GM18870 (cell line): ENCODE measurements at regions not wholly inside any gene's neighbourhood (a gene's known extent, or its start where the extent isn't known, plus 50 kb on each side); places are given as distances from the start of the nearest gene placed in this dataset.
"Not testable (repeated sequence)": the region's sequence is repeated elsewhere in the genome, so short reads cannot be mapped to it uniquely, and the experiment has no call there.

ENCODE experiments used
- ATAC-seq: cut with Tn5 transposase; IDR thresholded peaks from one replicate; pipeline ENCODE4 v1.9.1; 2021; ENCODE audit warnings: moderate library complexity; ENCODE audit not compliant: unreplicated experiment

- ATAC-seq = not testable (repeated sequence)
Observed at GRCh38 chrX:82727436-82727835, 780.7 kb upstream of the POU3F4 start.

GRCh38 chrX:82732861-82733260 lies 775.2 kb upstream of the POU3F4 start:
- ATAC-seq = no peak

- peak; percentile 88 for ATAC-seq
Observed at GRCh38 chrX:82734140-82734539, 774.0 kb upstream of the POU3F4 start.

DNA sequence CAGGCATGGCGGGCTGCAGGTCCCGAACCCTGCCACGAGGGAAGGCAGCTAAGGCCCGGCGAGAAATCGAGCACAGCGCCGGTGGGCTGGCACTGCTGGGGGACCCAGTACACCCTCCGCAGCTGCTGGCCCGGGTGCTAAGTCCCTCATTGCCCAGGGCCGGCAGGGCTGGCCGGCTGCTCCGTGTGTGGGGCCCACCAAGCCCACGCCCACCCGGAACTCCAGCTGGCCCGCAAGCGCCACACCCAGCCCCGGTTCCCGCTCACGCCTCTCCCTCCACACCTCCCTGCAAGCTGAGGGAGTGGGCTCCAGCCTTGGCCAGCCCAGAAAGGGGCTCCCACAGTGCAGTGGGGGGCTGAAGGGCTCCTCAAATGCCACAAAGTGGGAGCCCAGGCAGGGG lies 769.8 kb upstream of the POU3F4 start:
- not testable (repeated sequence) for ATAC-seq

DNA sequence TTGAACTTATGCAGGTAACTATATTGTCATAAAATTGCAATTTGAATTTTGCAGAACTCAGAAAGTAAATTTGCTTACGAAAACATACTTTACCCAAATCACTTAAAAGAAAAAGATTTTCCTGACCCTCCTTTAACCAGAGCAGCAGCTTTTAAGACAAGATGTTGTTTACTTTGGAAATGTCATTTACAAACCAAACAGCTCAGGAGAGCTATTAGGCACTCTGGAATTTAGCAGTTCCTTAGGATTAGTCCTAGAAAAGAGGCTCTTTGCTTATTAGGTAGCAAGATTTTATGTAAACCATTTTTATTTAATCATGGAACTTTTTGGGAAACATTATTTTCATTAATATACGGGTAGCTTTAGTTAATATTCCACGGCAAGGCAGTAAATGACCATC lies 765.7 kb upstream of the POU3F4 start:
- no peak for ATAC-seq

DNA sequence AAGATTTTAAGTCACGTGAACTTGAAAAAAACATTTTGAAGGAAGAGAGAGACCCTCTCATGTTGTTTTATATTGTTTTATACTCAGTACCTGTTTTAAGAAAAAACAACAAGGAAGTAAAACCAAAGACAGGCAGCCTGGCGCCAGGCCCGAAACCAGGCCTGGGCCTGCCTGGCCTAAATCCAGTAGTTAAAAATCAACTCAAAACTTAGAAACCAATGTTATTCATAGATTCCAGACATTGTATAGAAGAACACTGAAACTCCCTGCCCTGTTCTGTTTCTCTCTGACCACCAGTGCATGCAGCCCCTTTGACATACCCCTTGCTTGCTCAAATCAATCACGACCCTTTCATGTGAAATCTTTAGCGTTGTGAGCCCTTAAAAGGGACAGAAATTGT lies 762.4 kb upstream of the POU3F4 start:
- not testable (repeated sequence) for ATAC-seq

DNA sequence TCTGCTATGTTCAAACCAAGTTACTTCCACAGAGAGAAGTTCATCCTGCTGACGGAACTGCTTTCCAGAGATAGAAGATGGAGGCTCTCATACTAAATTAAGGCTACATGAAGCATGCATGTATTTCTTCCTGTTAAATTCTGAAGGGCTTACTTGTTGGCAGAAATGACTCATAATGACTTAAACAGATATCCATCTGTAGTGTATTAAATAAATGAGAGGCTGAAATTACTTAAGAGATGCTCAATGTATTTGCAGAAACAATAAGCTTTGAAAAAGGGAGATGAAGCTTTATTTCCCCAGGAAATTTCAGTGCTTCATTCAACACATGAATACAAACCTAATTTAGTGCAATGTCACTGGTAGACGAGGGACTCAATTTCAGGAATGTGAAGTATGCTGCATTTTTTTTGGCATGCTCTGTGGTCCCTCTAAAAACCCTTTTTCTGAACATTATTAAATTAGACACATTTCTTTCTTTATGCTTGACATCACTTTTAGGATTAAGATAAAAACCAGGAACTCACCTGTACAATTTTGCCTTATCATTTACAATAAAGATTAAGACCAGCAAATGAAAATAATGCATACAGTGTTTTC lies 759.1 kb upstream of the POU3F4 start:
- no peak for ATAC-seq

- ATAC-seq = no peak
Observed at GRCh38 chrX:82756272-82756671, 751.8 kb upstream of the POU3F4 start.

DNA sequence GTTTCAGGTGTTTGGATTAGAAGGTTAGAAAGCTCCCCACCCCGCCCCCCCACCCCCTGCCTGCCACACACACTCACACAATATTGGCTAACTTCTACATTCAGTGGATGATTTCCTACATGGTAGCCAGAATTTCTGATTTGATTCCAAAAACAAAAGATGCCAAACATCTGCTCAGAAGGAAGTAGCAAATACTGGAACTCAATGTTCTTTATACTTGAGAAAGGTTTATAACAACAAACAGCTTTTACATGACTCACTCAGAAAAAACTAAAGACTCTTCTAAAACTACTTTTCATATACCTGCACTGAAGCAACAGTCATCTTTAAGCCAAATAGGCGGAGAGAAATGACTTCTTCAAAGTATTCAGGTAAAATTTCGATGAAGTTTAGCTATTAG lies 750.5 kb upstream of the POU3F4 start:
- no peak for ATAC-seq

- no peak for ATAC-seq
Observed at GRCh38 chrX:82764521-82764920, 743.6 kb upstream of the POU3F4 start.

- ATAC-seq = no peak
Observed at GRCh38 chrX:82765811-82766210, 742.3 kb upstream of the POU3F4 start.

- ATAC-seq = no peak
Observed at GRCh38 chrX:82775426-82775825, 732.7 kb upstream of the POU3F4 start.

DNA sequence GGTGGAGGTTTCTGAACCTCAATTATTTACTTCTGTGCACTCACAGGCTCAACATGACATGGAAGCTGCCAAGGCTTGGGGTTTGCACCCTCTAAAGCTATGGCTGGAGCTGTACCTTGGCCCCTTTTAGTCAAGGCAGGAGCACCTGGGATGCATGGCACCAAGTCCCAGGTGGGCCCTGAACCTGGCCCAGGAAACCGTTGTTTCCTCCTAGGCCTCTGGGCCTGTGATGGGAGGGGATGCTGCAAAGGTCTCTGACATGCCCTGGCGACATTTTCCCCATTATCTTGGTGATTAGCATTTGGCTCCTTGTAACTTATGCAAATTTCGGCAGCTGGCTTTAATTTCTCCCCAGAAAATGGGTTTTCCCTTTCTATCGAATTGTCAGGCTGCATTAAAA lies 726.1 kb upstream of the POU3F4 start:
- ATAC-seq = no peak

DNA sequence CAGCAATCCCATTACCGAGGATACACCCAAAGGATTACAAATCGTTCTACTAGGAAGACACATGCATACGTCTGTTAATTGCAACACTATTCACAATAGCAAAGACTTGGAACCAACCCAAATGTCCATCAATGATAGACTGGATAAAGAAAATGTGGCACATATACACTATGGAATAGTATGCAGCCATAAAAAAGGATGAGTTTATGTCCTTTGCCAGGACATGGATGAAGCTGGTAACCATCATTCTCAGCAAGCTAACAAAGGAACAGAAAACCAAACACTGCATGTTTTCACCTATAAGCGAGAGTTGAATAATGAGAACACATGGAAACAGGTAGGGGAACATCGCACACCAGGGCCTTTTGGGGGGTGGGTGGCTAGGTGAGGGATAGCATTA lies 695.2 kb upstream of the POU3F4 start:
- ATAC-seq = not testable (repeated sequence)

GRCh38 chrX:82813671-82814078 lies 694.4 kb upstream of the POU3F4 start:
- ATAC-seq = no peak

- ATAC-seq = no peak
Observed at GRCh38 chrX:82816001-82816400, 692.1 kb upstream of the POU3F4 start.

GRCh38 chrX:82816562-82816961 lies 691.5 kb upstream of the POU3F4 start:
- no peak for ATAC-seq

GRCh38 chrX:82842286-82842685 lies 665.8 kb upstream of the POU3F4 start:
- no peak for ATAC-seq

DNA sequence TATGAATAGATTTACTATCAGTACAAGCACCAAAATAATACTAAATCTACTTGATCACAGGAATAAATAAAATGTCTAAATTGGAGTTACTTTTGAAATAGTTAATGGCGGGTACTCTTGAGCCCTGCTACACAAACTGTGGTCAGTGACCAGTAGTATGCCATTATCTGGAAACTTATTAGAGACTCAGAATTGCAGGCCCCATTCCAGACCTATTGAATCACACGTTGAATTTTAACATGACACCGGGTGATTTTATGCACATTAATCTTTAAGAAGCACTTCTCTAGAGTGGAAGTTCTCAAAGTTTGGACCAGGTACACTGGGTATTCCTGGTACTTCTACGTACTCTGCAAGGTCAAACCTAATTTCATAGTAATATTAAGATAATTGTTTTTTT lies 660.0 kb upstream of the POU3F4 start:
- no peak for ATAC-seq
